GM18502 (cell line): ENCODE measurements at regions not wholly inside any gene's neighbourhood (a gene's known extent, or its start where the extent isn't known, plus 50 kb on each side); places are given as distances from the start of the nearest gene placed in this dataset.

Experiments used
- ATAC-seq: cut with Tn5 transposase; IDR thresholded peaks from one replicate; pipeline ENCODE4 v1.9.1; 2021; ENCODE audit warnings: mild to moderate bottlenecking; ENCODE audit not compliant: unreplicated experiment, poor library complexity

- no peak for ATAC-seq
Measured at GRCh38 chr18:75931079-75931478, 503.6 kb upstream of the SMIM21 start.

GRCh38 chr18:75928706-75929105, 501.2 kb upstream of the SMIM21 start:
- no peak for ATAC-seq

GRCh38 chr18:75927791-75928190, 500.3 kb upstream of the SMIM21 start:
- no peak for ATAC-seq

- ATAC-seq: no peak
Measured at GRCh38 chr18:75926811-75927210, 499.3 kb upstream of the SMIM21 start.

GRCh38 chr18:75923169-75923568, 495.7 kb upstream of the SMIM21 start:
- no peak for ATAC-seq

- no peak for ATAC-seq
Measured at GRCh38 chr18:75916624-75916982, 489.1 kb upstream of the SMIM21 start.

GRCh38 chr18:75915941-75916623, 488.6 kb upstream of the SMIM21 start:
- ATAC-seq: no peak

GRCh38 chr18:75912829-75913228, 485.3 kb upstream of the SMIM21 start:
- no peak for ATAC-seq

GRCh38 chr18:75904416-75904815, 476.9 kb upstream of the SMIM21 start:
- ATAC-seq: no peak

GRCh38 chr18:75898651-75899050, 471.1 kb upstream of the SMIM21 start:
- ATAC-seq: no peak

GRCh38 chr18:75897386-75897785, 469.9 kb upstream of the SMIM21 start:
- no peak for ATAC-seq

- no peak for ATAC-seq
Measured at GRCh38 chr18:75896865-75897264, 469.4 kb upstream of the SMIM21 start.

GRCh38 chr18:75895135-75895534, 467.6 kb upstream of the SMIM21 start:
- ATAC-seq: no peak

GRCh38 chr18:75884728-75885127, 457.2 kb upstream of the SMIM21 start:
- ATAC-seq: no peak

GRCh38 chr18:75880925-75881504, 453.5 kb upstream of the SMIM21 start:
- no peak for ATAC-seq

- no peak for ATAC-seq
Measured at GRCh38 chr18:75880266-75880665, 452.8 kb upstream of the SMIM21 start.

- no peak for ATAC-seq
Measured at GRCh38 chr18:75879196-75879595, 451.7 kb upstream of the SMIM21 start.

- no peak for ATAC-seq
Measured at GRCh38 chr18:75875559-75875958, 448.1 kb upstream of the SMIM21 start.

- no peak for ATAC-seq
Measured at GRCh38 chr18:75874401-75875089, 447.0 kb upstream of the SMIM21 start.

- no peak for ATAC-seq
Measured at GRCh38 chr18:75871596-75871995, 444.1 kb upstream of the SMIM21 start.

GRCh38 chr18:75869162-75869561, 441.7 kb upstream of the SMIM21 start:
- no peak for ATAC-seq

GRCh38 chr18:75868031-75868430, 440.5 kb upstream of the SMIM21 start:
- ATAC-seq: no peak
